Left lung (tissue), 4 donors: ENCODE measurements at regions not wholly inside any gene's neighbourhood (a gene's known extent, or its start where the extent isn't known, plus 50 kb on each side); places are given as distances from the start of the nearest gene placed in this dataset.
"Not testable (repeated sequence)": the region's sequence is repeated elsewhere in the genome, so short reads cannot be mapped to it uniquely, and the experiment has no call there.

Experiments
- ATAC-seq: fragments of 200-7000 bp; cut with Tn5 transposase; one replicate; pipeline ENCODE4 v1.9.1; 2020; ENCODE audit warnings: moderate library complexity
- DNase-seq, 4 donors: peaks; one replicate each; pipeline ENCODE4 v3.0.0-alpha.2; 2013 to 2020
- H3K27ac ChIP-seq, 2 donors: fragments of 200-600 bp; sonication (generic) in 1 of 2; one replicate each; pipeline versions ENCODE4 v1.5.0 to v1.8.0; 2020 to 2021
- H3K27me3 ChIP-seq, 2 donors: fragments of 200-600 bp; sonication (generic) in 1 of 2; one replicate each; pipeline versions ENCODE4 v1.5.0 to v1.8.0; 2020 to 2021
- H3K36me3 ChIP-seq, 2 donors: fragments of 200-600 bp; sonication (generic) in 1 of 2; one replicate each; pipeline versions ENCODE4 v1.5.0 to v1.8.0; 2020 to 2021
- H3K4me1 ChIP-seq, 2 donors: fragments of 200-600 bp; one replicate each; pipeline ENCODE4 v1.8.0; 2021
- H3K4me3 ChIP-seq, 2 donors: fragments of 200-600 bp; sonication (generic) in 1 of 2; one replicate each; pipeline versions ENCODE4 v1.5.0 to v1.8.0; 2020 to 2021; ENCODE audit warnings: mild to moderate bottlenecking in 1 of 2
- H3K9me3 ChIP-seq, 2 donors: fragments of 200-600 bp; sonication (generic) in 1 of 2; one replicate each; pipeline versions ENCODE4 v1.5.0 to v1.8.0; 2020 to 2021
- intact Hi-C, 2 donors: fragments of 100-400 bp; cut with DNase I; formaldehyde crosslinking; loops; one replicate each; pipeline versions ENCODE4 v1.11.2 to v1.14.2; 2022
- TF ChIP-seq, protein P1 (sequence below), 2 donors: fragments of 200-600 bp; sonication (generic) in 1 of 2; IDR thresholded peaks; one replicate each; pipeline versions ENCODE4 v1.5.0 to v1.8.0; 2021; ENCODE audit warnings: antibody characterized with exemption in 2 of 2
- donor health status: DM: no; HTN: yes; CAD: no.
- donor health status: DM: no; HTN: no; CAD: no.

GRCh38 chr10:109809954-109810353, 113.4 kb downstream of the XPNPEP1 start:
- H3K4me1 ChIP-seq, H3K36me3 ChIP-seq, H3K27ac ChIP-seq, intact Hi-C loops, H3K4me3 ChIP-seq, H3K27me3 ChIP-seq, DNase-seq, ATAC-seq: not testable (repeated sequence)
- H3K9me3 ChIP-seq, result peaks cover 0 to 14% of the 10 kb centered on the region in 2 donors

- H3K4me1 ChIP-seq, H3K4me3 ChIP-seq, H3K27ac ChIP-seq, ATAC-seq, H3K27me3 ChIP-seq, intact Hi-C loops, DNase-seq, H3K36me3 ChIP-seq: not testable (repeated sequence)
- H3K9me3 ChIP-seq, result peaks cover 0 to 13% of the 10 kb centered on the region in 2 donors
Observed at GRCh38 chr10:109801191-109801590, 122.1 kb downstream of the XPNPEP1 start.

DNA sequence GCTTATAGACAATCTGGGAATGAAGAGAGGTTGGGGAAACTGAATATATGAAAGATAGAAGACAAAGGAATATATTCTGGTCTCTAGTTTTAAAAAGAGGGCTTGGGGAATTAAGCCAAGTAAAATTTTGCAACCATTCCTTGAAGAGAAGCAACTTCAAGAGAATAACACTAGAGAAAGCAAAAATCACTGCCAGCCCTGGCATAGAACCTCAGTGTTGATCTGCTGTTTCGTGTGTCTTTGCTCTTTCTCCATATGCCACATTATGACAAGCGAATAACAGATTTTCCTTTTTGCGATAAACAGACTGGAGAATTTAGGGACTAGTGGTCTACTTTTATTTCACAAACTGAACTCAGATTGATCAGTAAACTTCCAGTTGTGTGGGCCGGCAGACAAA, 132.7 kb downstream of the XPNPEP1 start:
- no peaks in the 10 kb centered on the region for H3K4me1 ChIP-seq
- H3K36me3 ChIP-seq, result no peaks in the 10 kb centered on the region
- no peak overlapping the region for H3K27ac ChIP-seq
- TF ChIP-seq, protein P1, sequence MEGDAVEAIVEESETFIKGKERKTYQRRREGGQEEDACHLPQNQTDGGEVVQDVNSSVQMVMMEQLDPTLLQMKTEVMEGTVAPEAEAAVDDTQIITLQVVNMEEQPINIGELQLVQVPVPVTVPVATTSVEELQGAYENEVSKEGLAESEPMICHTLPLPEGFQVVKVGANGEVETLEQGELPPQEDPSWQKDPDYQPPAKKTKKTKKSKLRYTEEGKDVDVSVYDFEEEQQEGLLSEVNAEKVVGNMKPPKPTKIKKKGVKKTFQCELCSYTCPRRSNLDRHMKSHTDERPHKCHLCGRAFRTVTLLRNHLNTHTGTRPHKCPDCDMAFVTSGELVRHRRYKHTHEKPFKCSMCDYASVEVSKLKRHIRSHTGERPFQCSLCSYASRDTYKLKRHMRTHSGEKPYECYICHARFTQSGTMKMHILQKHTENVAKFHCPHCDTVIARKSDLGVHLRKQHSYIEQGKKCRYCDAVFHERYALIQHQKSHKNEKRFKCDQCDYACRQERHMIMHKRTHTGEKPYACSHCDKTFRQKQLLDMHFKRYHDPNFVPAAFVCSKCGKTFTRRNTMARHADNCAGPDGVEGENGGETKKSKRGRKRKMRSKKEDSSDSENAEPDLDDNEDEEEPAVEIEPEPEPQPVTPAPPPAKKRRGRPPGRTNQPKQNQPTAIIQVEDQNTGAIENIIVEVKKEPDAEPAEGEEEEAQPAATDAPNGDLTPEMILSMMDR (IDR thresholded peaks at IDR 0.05), result no peak
- DNase-seq, result peak in 1 of 4 donors; percentile 12
- H3K27me3 ChIP-seq, result no peaks in the 10 kb centered on the region
- no peak overlapping the region for H3K4me3 ChIP-seq
- peaks cover 0 to 7% of the 10 kb centered on the region in 2 donors for H3K9me3 ChIP-seq
- intact Hi-C loops, result no loop called here
- ATAC-seq, result no peak

DNA sequence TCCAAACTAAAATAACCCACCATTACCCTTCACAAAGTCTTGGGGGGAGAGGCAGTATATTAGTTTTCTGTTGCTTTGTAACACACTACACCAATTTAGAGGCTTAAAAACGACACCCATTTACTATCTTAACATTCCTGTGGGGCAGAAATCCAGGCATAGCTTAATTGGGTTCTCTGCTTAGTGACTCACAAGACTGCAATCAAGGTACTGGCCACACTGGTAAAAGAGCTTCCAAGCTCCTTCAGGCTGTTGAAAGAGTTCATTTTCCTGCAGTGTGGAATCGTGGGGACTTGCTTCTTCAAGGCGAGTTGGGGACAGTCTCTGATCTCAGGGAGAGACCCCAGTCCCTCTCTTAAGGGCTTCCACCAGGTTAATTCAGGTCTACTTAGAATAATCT, 139.1 kb downstream of the XPNPEP1 start:
- ATAC-seq (no peak), DNase-seq (no peak)
- H3K4me3 ChIP-seq, result no peak overlapping the region
- no peaks in the 10 kb centered on the region for H3K27me3 ChIP-seq
- no peaks in the 10 kb centered on the region for H3K36me3 ChIP-seq
- no peak overlapping the region for H3K27ac ChIP-seq
- intact Hi-C loops, result no loop called here
- TF ChIP-seq, protein P1 (IDR thresholded peaks at IDR 0.05), result no peak
- H3K4me1 ChIP-seq, result no peaks in the 10 kb centered on the region
- H3K9me3 ChIP-seq, result no peaks in the 10 kb centered on the region

- H3K9me3 ChIP-seq, result no peaks in the 10 kb centered on the region
- intact Hi-C loops, result no loop called here
- no peak overlapping the region for H3K27ac ChIP-seq
- no peak for DNase-seq
- H3K36me3 ChIP-seq, result no peaks in the 10 kb centered on the region
- TF ChIP-seq, protein P1 (IDR thresholded peaks at IDR 0.05), result no peak
- H3K4me1 ChIP-seq, result no peaks in the 10 kb centered on the region
- H3K4me3 ChIP-seq, result no peak overlapping the region
- no peak for ATAC-seq
- no peaks in the 10 kb centered on the region for H3K27me3 ChIP-seq
Observed at GRCh38 chr10:109783286-109783685, 140.0 kb downstream of the XPNPEP1 start.

DNA sequence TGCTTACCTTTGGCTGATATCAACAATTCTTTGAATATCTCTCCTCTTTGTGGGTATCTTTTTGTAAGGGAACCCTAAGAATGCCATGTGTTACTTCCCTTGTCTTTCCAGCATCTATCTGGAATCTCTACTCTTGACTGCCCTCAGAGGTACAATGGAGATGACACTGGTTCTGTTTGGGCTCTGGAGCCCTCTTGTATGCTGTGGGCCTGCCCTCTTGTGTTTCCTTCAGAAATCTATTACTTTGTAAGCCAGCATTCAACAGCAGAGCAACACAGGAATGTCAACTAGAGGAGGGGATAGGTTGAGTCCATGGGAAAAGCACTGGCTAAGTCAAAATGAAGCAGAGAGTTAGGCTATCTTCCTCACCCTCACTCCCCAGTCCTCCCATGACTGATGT, 142.3 kb downstream of the XPNPEP1 start:
- Histone ChIP-seq H3K9me3 (no peaks in the 10 kb centered on the region), H3K36me3 (no peaks in the 10 kb centered on the region), H3K27ac (no peak overlapping the region), H3K4me3 (no peak overlapping the region), H3K4me1 (no peaks in the 10 kb centered on the region), H3K27me3 (no peaks in the 10 kb centered on the region)
- intact Hi-C loops, result no loop called here
- TF ChIP-seq, protein P1 (IDR thresholded peaks at IDR 0.05), result no peak
- no peak for ATAC-seq
- no peak for DNase-seq
